ENCODE measurements at regions not wholly inside any gene's neighbourhood (a gene's known extent, or its start where the extent isn't known, plus 50 kb on each side); places are given as distances from the start of the nearest gene placed in this dataset.

DNA sequence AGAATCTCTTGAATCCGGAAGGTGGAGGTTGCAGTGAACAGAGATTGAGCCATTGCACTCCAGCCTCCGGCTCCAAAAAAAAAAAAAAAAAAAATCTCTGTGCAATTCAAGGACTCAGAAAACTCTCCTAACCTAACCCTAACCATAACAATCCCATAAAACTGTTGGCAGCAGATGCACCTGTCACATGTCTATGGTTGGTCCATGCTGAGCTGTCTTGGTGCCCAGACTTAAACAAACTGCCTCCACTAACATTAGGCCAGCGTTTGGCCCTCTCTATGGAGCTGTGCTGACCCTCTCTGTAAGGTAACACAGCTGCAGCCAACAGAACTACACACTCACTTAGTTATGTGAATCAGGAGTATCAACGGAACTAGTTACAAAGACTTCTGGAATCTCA, 132.5 kb upstream of the PTER start:
- no peak for TF ChIP-seq CTCF (IDR thresholded peaks at IDR 0.05; ENCODE audit: poor library complexity, severe bottlenecking)
- Histone ChIP-seq H3K9me3 (ENCODE audit: severe bottlenecking) (no peaks in the 10 kb centered on the region), H3K36me3 (ENCODE audit: low read depth) (no peaks in the 10 kb centered on the region), H3K27me3 (ENCODE audit: insufficient read depth, poor library complexity, severe bottlenecking) (no peaks in the 10 kb centered on the region), H3K27ac (ENCODE audit: poor library complexity, severe bottlenecking) (no peak overlapping the region), H3K4me3 (ENCODE audit: severe bottlenecking) (no peak overlapping the region), H3K4me1 (ENCODE audit: insufficient read depth, poor library complexity, severe bottlenecking) (no peaks in the 10 kb centered on the region)
- ATAC-seq (ENCODE audit: low read depth) (no peak), DNase-seq (ENCODE audit: low spot score) (no peak)

GRCh38 chr10:16310440-16310839, 126.4 kb upstream of the PTER start:
- H3K27ac ChIP-seq (ENCODE audit: poor library complexity, severe bottlenecking): no peak overlapping the region
- ATAC-seq (ENCODE audit: low read depth) (no peak), DNase-seq (ENCODE audit: low spot score) (no peak)
- no peaks in the 10 kb centered on the region for H3K36me3 ChIP-seq (ENCODE audit: low read depth)
- TF ChIP-seq CTCF (IDR thresholded peaks at IDR 0.05; ENCODE audit: poor library complexity, severe bottlenecking): no peak
- no peaks in the 10 kb centered on the region for H3K27me3 ChIP-seq (ENCODE audit: insufficient read depth, poor library complexity, severe bottlenecking)
- H3K4me1 ChIP-seq (ENCODE audit: insufficient read depth, poor library complexity, severe bottlenecking): no peaks in the 10 kb centered on the region
- peaks cover 4% of the 10 kb centered on the region for H3K9me3 ChIP-seq (ENCODE audit: severe bottlenecking)
- H3K4me3 ChIP-seq (ENCODE audit: severe bottlenecking): no peak overlapping the region

DNA sequence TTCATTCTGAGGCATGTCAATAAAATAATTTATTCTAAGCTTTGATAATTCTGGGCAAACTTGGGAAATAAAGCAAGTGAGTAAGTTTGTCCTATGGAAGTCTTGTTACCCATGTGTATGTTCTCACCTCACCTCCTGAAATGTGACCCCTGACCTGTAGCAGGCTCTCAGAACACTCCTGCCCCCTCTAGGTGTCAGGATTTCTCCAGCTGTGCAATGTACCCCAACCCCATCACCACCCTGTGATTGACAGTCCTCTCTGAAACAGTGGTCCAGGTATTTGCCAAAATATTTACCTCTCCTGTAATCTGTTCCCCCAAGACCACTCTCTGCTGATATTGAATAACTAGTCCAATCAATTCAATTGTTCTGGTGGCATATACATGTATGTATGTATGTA, 122.6 kb upstream of the PTER start:
- Histone ChIP-seq H3K4me3 (ENCODE audit: severe bottlenecking) (no peak overlapping the region), H3K36me3 (ENCODE audit: low read depth) (no peaks in the 10 kb centered on the region), H3K4me1 (ENCODE audit: insufficient read depth, poor library complexity, severe bottlenecking) (no peaks in the 10 kb centered on the region), H3K27me3 (ENCODE audit: insufficient read depth, poor library complexity, severe bottlenecking) (no peaks in the 10 kb centered on the region), H3K9me3 (ENCODE audit: severe bottlenecking) (peaks cover 4% of the 10 kb centered on the region), H3K27ac (ENCODE audit: poor library complexity, severe bottlenecking) (no peak overlapping the region)
- ATAC-seq (ENCODE audit: low read depth) (no peak), DNase-seq (ENCODE audit: low spot score) (no peak)
- no peak for TF ChIP-seq CTCF (IDR thresholded peaks at IDR 0.05; ENCODE audit: poor library complexity, severe bottlenecking)

DNA sequence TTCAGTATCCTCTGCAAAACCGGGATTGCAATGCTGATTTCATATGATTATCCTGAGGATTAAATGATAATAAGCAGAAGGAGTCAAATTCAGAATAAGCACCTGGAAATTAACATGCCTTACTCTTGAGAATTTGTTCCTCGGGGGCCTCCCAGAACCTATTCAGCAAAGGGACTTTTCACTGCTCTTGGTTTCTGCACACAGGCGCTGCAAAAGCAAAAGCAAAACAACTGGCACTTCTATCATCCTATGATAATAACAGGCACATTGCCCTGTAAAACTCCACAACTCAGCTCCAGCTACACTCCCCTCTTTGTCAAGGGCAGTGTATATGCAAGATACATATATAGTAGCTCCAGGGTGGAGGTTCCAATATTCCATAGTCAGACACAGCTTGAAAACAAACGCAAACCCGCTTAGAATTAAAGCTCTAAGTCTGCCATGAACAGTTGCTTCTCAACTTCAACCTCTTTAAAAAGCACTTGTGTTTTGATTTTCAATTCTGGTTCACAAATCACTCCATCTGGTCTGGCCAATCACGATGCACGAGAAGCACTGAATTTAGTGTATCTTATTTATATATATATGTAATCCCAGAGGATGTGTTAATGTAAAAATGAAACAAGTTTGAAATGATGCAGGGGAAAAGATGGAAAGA, 119.9 kb upstream of the PTER start:
- no peak overlapping the region for H3K27ac ChIP-seq (ENCODE audit: poor library complexity, severe bottlenecking)
- H3K36me3 ChIP-seq (ENCODE audit: low read depth): no peaks in the 10 kb centered on the region
- H3K4me3 ChIP-seq (ENCODE audit: severe bottlenecking): no peak overlapping the region
- H3K4me1 ChIP-seq (ENCODE audit: insufficient read depth, poor library complexity, severe bottlenecking): no peaks in the 10 kb centered on the region
- H3K9me3 ChIP-seq (ENCODE audit: severe bottlenecking): no peaks in the 10 kb centered on the region
- DNase-seq (ENCODE audit: low spot score): no peak
- no peak for TF ChIP-seq CTCF (IDR thresholded peaks at IDR 0.05; ENCODE audit: poor library complexity, severe bottlenecking)
- H3K27me3 ChIP-seq (ENCODE audit: insufficient read depth, poor library complexity, severe bottlenecking): no peaks in the 10 kb centered on the region
- no peak for ATAC-seq (ENCODE audit: low read depth)

DNA sequence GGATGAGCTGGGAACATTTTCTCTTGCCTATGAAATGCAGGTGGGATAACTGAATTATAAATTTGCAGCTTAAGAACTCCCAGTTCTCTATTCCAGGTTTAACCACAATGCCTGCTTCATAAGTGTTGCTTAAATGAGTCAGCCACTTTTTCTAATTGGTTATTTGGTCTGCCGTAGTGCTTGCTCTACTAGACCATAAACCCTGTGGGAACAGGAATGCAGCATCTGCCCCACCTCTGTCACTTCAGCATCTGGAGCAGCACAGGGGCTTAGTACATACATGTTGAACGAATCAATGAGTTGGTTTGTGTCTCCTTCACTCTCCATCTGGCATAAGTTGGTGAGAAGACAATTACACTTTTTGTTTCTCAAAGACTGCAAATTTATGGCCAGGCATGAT, 95.2 kb upstream of the PTER start:
- no peak for TF ChIP-seq CTCF (IDR thresholded peaks at IDR 0.05; ENCODE audit: poor library complexity, severe bottlenecking)
- H3K27ac ChIP-seq (ENCODE audit: poor library complexity, severe bottlenecking): no peak overlapping the region
- H3K36me3 ChIP-seq (ENCODE audit: low read depth): no peaks in the 10 kb centered on the region
- H3K4me3 ChIP-seq (ENCODE audit: severe bottlenecking): no peak overlapping the region
- no peaks in the 10 kb centered on the region for H3K27me3 ChIP-seq (ENCODE audit: insufficient read depth, poor library complexity, severe bottlenecking)
- ATAC-seq (ENCODE audit: low read depth) (0 out of 3 replicates have a peak, but pooled peaks have one; percentile 19), DNase-seq (ENCODE audit: low spot score) (no peak)
- H3K4me1 ChIP-seq (ENCODE audit: insufficient read depth, poor library complexity, severe bottlenecking): no peaks in the 10 kb centered on the region
- no peaks in the 10 kb centered on the region for H3K9me3 ChIP-seq (ENCODE audit: severe bottlenecking)

Measured in RWPE2 (cell line).